ENCODE measurements at regions not wholly inside any gene's neighbourhood (a gene's known extent, or its start where the extent isn't known, plus 50 kb on each side); places are given as distances from the start of the nearest gene placed in this dataset.

DNA sequence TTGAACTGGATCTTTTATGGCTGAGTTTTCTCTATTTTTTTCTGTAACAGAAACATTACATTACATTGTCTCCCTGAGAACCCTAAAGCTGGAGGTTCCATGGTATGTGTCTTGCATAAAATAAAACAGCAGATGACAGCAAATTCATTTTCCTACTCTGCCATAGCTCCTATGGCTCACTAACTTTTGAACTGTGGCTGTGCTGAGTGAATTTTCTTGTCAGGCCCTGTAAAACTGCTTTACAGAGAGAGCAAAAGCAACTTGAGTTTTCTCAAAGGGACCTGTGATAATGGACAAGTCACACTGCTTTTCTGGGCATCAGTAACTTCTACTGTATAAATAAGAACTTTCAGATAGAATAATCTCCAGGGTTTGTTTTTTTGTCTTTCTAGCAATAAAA, 129.9 kb upstream of the TSC22D2 start:
- Histone ChIP-seq H3K4me3 (ENCODE audit: control extremely low read depth in 1 of 5, extremely low read depth in 1 of 5, insufficient read depth in 1 of 5, low read depth in 2 of 5, low read length in 4 of 5) (no peak overlapping the region), H3K27ac (ENCODE audit: low read length in 2 of 2) (no peak overlapping the region), H3K9ac (ENCODE audit: low read length) (no peak overlapping the region), H3K4me1 (ENCODE audit: control insufficient read depth in 2 of 2, insufficient read depth in 2 of 2, low read length in 2 of 2) (no peaks in the 10 kb centered on the region), H3K9me3 (ENCODE audit: control extremely low read depth in 1 of 3, control insufficient read depth in 2 of 3, insufficient read depth in 1 of 3, low read length in 2 of 3) (peaks cover 0 to 7% (median 0%) of the 10 kb centered on the region in 3 donors), H4K20me1 (ENCODE audit: control insufficient read depth, insufficient read depth, low read length, poor library complexity, severe bottlenecking) (no peaks in the 10 kb centered on the region), H3K27me3 (replicated peaks in 1 of 4; ENCODE audit: control extremely low read depth in 1 of 4, control insufficient read depth in 3 of 4, insufficient read depth in 4 of 4, low read length in 3 of 4) (peaks cover 0 to 11% (median 3%) of the 10 kb centered on the region in 4 experiments), H3K79me2 (ENCODE audit: control insufficient read depth, insufficient read depth, low read length) (no peaks in the 10 kb centered on the region), H3K36me3 (replicated peaks in 1 of 2; ENCODE audit: control extremely low read depth in 1 of 2, control insufficient read depth in 1 of 2, extremely low read depth in 1 of 2, insufficient read depth in 2 of 2, low read length in 1 of 2) (no peaks in the 10 kb centered on the region), H3K4me2 (replicated peaks; ENCODE audit: low read depth, low read length, poor library complexity, severe bottlenecking) (no peak overlapping the region), H2AFZ (ENCODE audit: insufficient read depth, low read depth, low read length, poor library complexity, severe bottlenecking) (no peak overlapping the region)
- Mint-ChIP-seq H3K4me1 (no peaks in the 10 kb centered on the region), H3K27me3 (peaks cover 45% of the 10 kb centered on the region), H3K4me3 (no peak overlapping the region), H3K9me3 (ENCODE audit: insufficient read depth) (no peaks in the 10 kb centered on the region), H3K27ac (no peak overlapping the region)
- TF ChIP-seq EZH2 (IDR thresholded peaks at IDR 0.05; ENCODE audit: borderline replicate concordance, insufficient read depth, low read depth, low read length, poor library complexity, severe bottlenecking), result no peak
- TF ChIP-seq, protein P1, sequence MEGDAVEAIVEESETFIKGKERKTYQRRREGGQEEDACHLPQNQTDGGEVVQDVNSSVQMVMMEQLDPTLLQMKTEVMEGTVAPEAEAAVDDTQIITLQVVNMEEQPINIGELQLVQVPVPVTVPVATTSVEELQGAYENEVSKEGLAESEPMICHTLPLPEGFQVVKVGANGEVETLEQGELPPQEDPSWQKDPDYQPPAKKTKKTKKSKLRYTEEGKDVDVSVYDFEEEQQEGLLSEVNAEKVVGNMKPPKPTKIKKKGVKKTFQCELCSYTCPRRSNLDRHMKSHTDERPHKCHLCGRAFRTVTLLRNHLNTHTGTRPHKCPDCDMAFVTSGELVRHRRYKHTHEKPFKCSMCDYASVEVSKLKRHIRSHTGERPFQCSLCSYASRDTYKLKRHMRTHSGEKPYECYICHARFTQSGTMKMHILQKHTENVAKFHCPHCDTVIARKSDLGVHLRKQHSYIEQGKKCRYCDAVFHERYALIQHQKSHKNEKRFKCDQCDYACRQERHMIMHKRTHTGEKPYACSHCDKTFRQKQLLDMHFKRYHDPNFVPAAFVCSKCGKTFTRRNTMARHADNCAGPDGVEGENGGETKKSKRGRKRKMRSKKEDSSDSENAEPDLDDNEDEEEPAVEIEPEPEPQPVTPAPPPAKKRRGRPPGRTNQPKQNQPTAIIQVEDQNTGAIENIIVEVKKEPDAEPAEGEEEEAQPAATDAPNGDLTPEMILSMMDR (IDR thresholded peaks at IDR 0.05), result no peak
- intact Hi-C loops (cut with micrococcal nuclease), result no loop called here
- no peak for ATAC-seq (ENCODE audit: low read depth)
- POLR2A ChIA-PET, result no interaction called here
- DNase-seq, result no peak
- CTCF ChIA-PET, result interaction anchor here (1.4 kb wide), 1 partner anchor 8 kb away, joined by 3 read pairs; no protein-coding TSS in a partner anchor

GRCh38 chr3:150277444-150277843, 130.7 kb upstream of the TSC22D2 start:
- Histone ChIP-seq H3K4me3 (ENCODE audit: control extremely low read depth in 1 of 5, extremely low read depth in 1 of 5, insufficient read depth in 1 of 5, low read depth in 2 of 5, low read length in 4 of 5) (no peak overlapping the region), H3K79me2 (ENCODE audit: control insufficient read depth, insufficient read depth, low read length) (no peaks in the 10 kb centered on the region), H3K9ac (ENCODE audit: low read length) (no peak overlapping the region), H2AFZ (ENCODE audit: insufficient read depth, low read depth, low read length, poor library complexity, severe bottlenecking) (no peak overlapping the region), H3K27me3 (replicated peaks in 1 of 4; ENCODE audit: control extremely low read depth in 1 of 4, control insufficient read depth in 3 of 4, insufficient read depth in 4 of 4, low read length in 3 of 4) (peaks cover 0 to 11% (median 3%) of the 10 kb centered on the region in 4 experiments), H3K4me2 (replicated peaks; ENCODE audit: low read depth, low read length, poor library complexity, severe bottlenecking) (no peak overlapping the region), H3K4me1 (ENCODE audit: control insufficient read depth in 2 of 2, insufficient read depth in 2 of 2, low read length in 2 of 2) (no peaks in the 10 kb centered on the region), H4K20me1 (ENCODE audit: control insufficient read depth, insufficient read depth, low read length, poor library complexity, severe bottlenecking) (no peaks in the 10 kb centered on the region), H3K27ac (ENCODE audit: low read length in 2 of 2) (no peak overlapping the region), H3K36me3 (replicated peaks in 1 of 2; ENCODE audit: control extremely low read depth in 1 of 2, control insufficient read depth in 1 of 2, extremely low read depth in 1 of 2, insufficient read depth in 2 of 2, low read length in 1 of 2) (no peaks in the 10 kb centered on the region), H3K9me3 (ENCODE audit: control extremely low read depth in 1 of 3, control insufficient read depth in 2 of 3, insufficient read depth in 1 of 3, low read length in 2 of 3) (peaks cover 0 to 7% (median 0%) of the 10 kb centered on the region in 3 donors)
- intact Hi-C loops (cut with micrococcal nuclease), result no loop called here
- TF ChIP-seq, protein P1 (IDR thresholded peaks at IDR 0.05), result no peak
- TF ChIP-seq EZH2 (IDR thresholded peaks at IDR 0.05; ENCODE audit: borderline replicate concordance, insufficient read depth, low read depth, low read length, poor library complexity, severe bottlenecking), result no peak
- Mint-ChIP-seq H3K27ac (no peak overlapping the region), H3K27me3 (peaks cover 45% of the 10 kb centered on the region), H3K4me3 (no peak overlapping the region), H3K9me3 (ENCODE audit: insufficient read depth) (no peaks in the 10 kb centered on the region), H3K4me1 (no peaks in the 10 kb centered on the region)
- ATAC-seq (ENCODE audit: low read depth), result no peak
- POLR2A ChIA-PET, result no interaction called here
- CTCF ChIA-PET, result interaction anchor here (1.4 kb wide), 1 partner anchor 9 kb away, joined by 3 read pairs; no protein-coding TSS in a partner anchor
- no peak for DNase-seq
